Keratinocyte (primary cell): ENCODE measurements at regions not wholly inside any gene's neighbourhood (a gene's known extent, or its start where the extent isn't known, plus 50 kb on each side); places are given as distances from the start of the nearest gene placed in this dataset.

ENCODE experiments used
- DNase-seq: peaks from one replicate; pipeline ENCODE4 v3.0.0-alpha.2; 2011; ENCODE audit warnings: low read depth, missing footprints, low spot score
- FAIRE-seq: peaks from 2 replicates; lab custom pipeline; 2011; peaks lifted over from hg19 to GRCh38; lab: Jason Lieb, UNC
- H2AFZ ChIP-seq: 2 replicates; pipeline ENCODE4 v1.6.0; 2012; ENCODE audit warnings: low read length, control low read depth, inconsistent platforms; ENCODE audit not compliant: control insufficient read depth
- H3K27ac ChIP-seq: 2 replicates; pipeline ENCODE4 v1.5.1; 2011; ENCODE audit warnings: low read length; ENCODE audit not compliant: control insufficient read depth, insufficient read depth
- H3K27me3 ChIP-seq: 3 replicates; pipeline ENCODE4 v1.6.0; 2011; ENCODE audit warnings: low read length; ENCODE audit not compliant: control insufficient read depth, insufficient read depth; ENCODE audit errors: extremely low read depth
- H3K36me3 ChIP-seq, 2 experiments: 2 replicates in 1 of 2; 3 replicates in 1 of 2; pipeline ENCODE4 v1.5.1; 2011; ENCODE audit warnings: low read length in 2 of 2, mild to moderate bottlenecking in 1 of 2; ENCODE audit not compliant: control insufficient read depth in 2 of 2, insufficient read depth in 2 of 2; ENCODE audit errors: extremely low read depth in 1 of 2
- H3K4me1 ChIP-seq: 3 replicates; pipeline ENCODE4 v1.5.1; 2011; ENCODE audit warnings: low read length; ENCODE audit not compliant: control insufficient read depth, insufficient read depth; ENCODE audit errors: extremely low read depth
- H3K4me2 ChIP-seq: 3 replicates; pipeline ENCODE4 v1.6.0; 2011; ENCODE audit warnings: low read depth, low read length; ENCODE audit not compliant: control insufficient read depth, insufficient read depth; ENCODE audit errors: extremely low read depth
- H3K4me3 ChIP-seq, 3 experiments: fragments of 200-600 bp in 1 of 3; sonication (generic) in 1 of 3; 2 replicates in 2 of 3; 3 replicates in 1 of 3; pipeline ENCODE4 v1.5.1; 2011 to 2016; ENCODE audit warnings: low read length in 3 of 3, mild to moderate bottlenecking in 3 of 3, control low read depth in 2 of 3, inconsistent platforms in 1 of 3, low read depth in 1 of 3, mixed read lengths in 1 of 3, mixed run types in 1 of 3, moderate library complexity in 1 of 3; ENCODE audit not compliant: control insufficient read depth in 2 of 3, insufficient read depth in 2 of 3; ENCODE audit errors: extremely low read depth in 1 of 3
- H3K79me2 ChIP-seq: 2 replicates; pipeline ENCODE4 v1.6.0; 2012; ENCODE audit warnings: low read length; ENCODE audit not compliant: control insufficient read depth, insufficient read depth
- H3K9ac ChIP-seq: 3 replicates; pipeline ENCODE4 v1.6.0; 2011; ENCODE audit warnings: low read length; ENCODE audit not compliant: control insufficient read depth, insufficient read depth; ENCODE audit errors: extremely low read depth
- H3K9me1 ChIP-seq: 3 replicates; pipeline ENCODE4 v1.6.0; 2011; ENCODE audit warnings: low read length; ENCODE audit not compliant: control insufficient read depth, insufficient read depth; ENCODE audit errors: extremely low read depth
- H3K9me3 ChIP-seq: 2 replicates; pipeline ENCODE4 v1.5.1; 2012; ENCODE audit warnings: low read depth, low read length; ENCODE audit not compliant: control insufficient read depth
- H4K20me1 ChIP-seq: 3 replicates; pipeline ENCODE4 v1.6.0; 2011; ENCODE audit warnings: low read length; ENCODE audit not compliant: control insufficient read depth, insufficient read depth; ENCODE audit errors: extremely low read depth
- CTCF ChIP-seq, 3 experiments: IDR thresholded peaks in 1 of 3; conservative IDR thresholded peaks in 1 of 3; optimal IDR thresholded peaks in 1 of 3; 2 replicates in 2 of 3; 3 replicates in 1 of 3; pipeline versions ENCODE3 to v1.5.1; 2011; ENCODE audit warnings: low read length in 3 of 3, mild to moderate bottlenecking in 3 of 3, moderate library complexity in 2 of 3, control low read depth in 1 of 3, inconsistent platforms in 1 of 3; ENCODE audit not compliant: insufficient read depth in 2 of 3; ENCODE audit errors: extremely low read depth in 1 of 3
- EZH2 ChIP-seq: IDR thresholded peaks from one replicate; pipeline ENCODE4 v1.6.1; 2012; ENCODE audit warnings: inconsistent platforms, mild to moderate bottlenecking, low read length, moderate library complexity
- dilution Hi-C: fragments of 300-500 bp; cut with MboI; formaldehyde crosslinking; loops from one replicate; pipeline ENCODE4 v1.7.0; 2020; ENCODE audit warnings: low sequenced_read_pairs; ENCODE audit not compliant: extremely low pct_ligation_motif_present

- dilution Hi-C loops: no loop called here
- no peaks in the 10 kb centered on the region for H3K79me2 ChIP-seq
- no peak for TF ChIP-seq CTCF (optimal IDR thresholded peaks at IDR 0.05 in 1 of 3, IDR thresholded peaks at IDR 0.05 in 1 of 3, conservative IDR thresholded peaks at IDR 0.05 in 1 of 3; ENCODE audit: extremely low read depth in 1 of 3, insufficient read depth in 2 of 3, low read length in 3 of 3)
- TF ChIP-seq EZH2: no peak
- H3K36me3 ChIP-seq: no peaks in the 10 kb centered on the region
- FAIRE-seq (no peak), DNase-seq (no peak)
- H3K4me3 ChIP-seq: no peak overlapping the region
- no peak overlapping the region for H3K4me2 ChIP-seq
- H3K4me1 ChIP-seq: no peaks in the 10 kb centered on the region
- H3K9ac ChIP-seq: no peak overlapping the region
- no peak overlapping the region for H2AFZ ChIP-seq
- H3K9me3 ChIP-seq: no peaks in the 10 kb centered on the region
- H4K20me1 ChIP-seq: no peaks in the 10 kb centered on the region
- no peaks in the 10 kb centered on the region for H3K27me3 ChIP-seq
- no peaks in the 10 kb centered on the region for H3K9me1 ChIP-seq
- H3K27ac ChIP-seq: no peak overlapping the region
These were observed 1119.5 kb downstream of the PLA2G4A start for GRCh38 chr1:187948170-187948794.

- no peaks in the 10 kb centered on the region for H4K20me1 ChIP-seq
- dilution Hi-C loops: no loop called here
- H3K27me3 ChIP-seq: no peaks in the 10 kb centered on the region
- H3K9ac ChIP-seq: no peak overlapping the region
- no peak overlapping the region for H3K4me2 ChIP-seq
- no peak for TF ChIP-seq EZH2
- TF ChIP-seq CTCF (optimal IDR thresholded peaks at IDR 0.05 in 1 of 3, IDR thresholded peaks at IDR 0.05 in 1 of 3, conservative IDR thresholded peaks at IDR 0.05 in 1 of 3; ENCODE audit: extremely low read depth in 1 of 3, insufficient read depth in 2 of 3, low read length in 3 of 3): no peak
- H3K4me3 ChIP-seq: no peak overlapping the region
- H3K27ac ChIP-seq: no peak overlapping the region
- H2AFZ ChIP-seq: no peak overlapping the region
- no peak for FAIRE-seq
- DNase-seq: no peak
- H3K79me2 ChIP-seq: no peaks in the 10 kb centered on the region
- no peaks in the 10 kb centered on the region for H3K9me3 ChIP-seq
- H3K4me1 ChIP-seq: no peaks in the 10 kb centered on the region
- H3K9me1 ChIP-seq: no peaks in the 10 kb centered on the region
- H3K36me3 ChIP-seq: no peaks in the 10 kb centered on the region
These were observed 1120.8 kb downstream of the PLA2G4A start for GRCh38 chr1:187949567-187949966.
